ENCODE measurements at regions not wholly inside any gene's neighbourhood (a gene's known extent, or its start where the extent isn't known, plus 50 kb on each side); places are given as distances from the start of the nearest gene placed in this dataset.

DNA sequence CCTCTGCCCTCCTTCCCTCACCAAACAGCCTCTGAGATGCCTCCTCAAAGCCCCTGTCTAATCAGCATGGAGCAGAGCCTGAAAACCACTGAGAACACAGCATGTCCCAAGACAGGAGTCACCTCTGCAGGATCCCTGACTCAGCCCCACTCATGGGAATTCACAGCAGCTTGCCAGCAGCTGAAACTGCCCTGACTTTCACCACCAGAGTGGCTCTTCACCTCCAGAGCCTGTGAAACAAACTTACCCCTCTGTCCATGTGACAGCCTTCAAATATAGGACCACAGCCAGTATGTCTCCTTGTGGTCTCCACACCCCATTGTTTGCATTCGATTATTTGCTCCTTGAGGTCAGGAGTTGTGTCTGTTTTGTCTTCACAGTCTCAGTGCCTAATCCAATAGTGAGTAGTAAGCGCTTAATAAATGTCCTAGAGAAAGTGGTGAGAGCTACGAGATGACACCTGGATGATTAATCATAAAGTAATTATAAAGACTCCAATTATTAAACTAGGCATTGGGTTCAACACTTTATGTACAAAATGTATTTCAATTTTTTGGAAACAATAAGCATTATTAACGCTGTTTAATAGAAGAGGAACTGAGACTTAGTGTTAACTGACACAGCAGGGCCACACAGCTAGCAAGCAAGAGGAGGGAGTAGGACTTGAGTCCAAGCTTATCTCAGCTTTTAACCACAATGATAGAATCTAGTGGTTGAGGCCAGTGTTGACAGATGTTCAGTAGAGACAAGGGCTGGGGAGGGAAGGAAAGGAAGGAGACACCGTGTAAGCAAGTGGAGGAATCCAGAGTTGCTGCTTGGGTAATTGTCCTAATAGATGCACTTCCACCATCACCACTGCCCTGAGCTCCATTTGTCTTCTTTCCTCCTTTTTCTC, 358.7 kb upstream of the TNP1 start:
- TF ChIP-seq YY1 (IDR thresholded peaks at IDR 0.05; ENCODE audit: insufficient read depth, insufficient replicate concordance, low read depth, low read length) = no peak
- TF ChIP-seq, protein P1, sequence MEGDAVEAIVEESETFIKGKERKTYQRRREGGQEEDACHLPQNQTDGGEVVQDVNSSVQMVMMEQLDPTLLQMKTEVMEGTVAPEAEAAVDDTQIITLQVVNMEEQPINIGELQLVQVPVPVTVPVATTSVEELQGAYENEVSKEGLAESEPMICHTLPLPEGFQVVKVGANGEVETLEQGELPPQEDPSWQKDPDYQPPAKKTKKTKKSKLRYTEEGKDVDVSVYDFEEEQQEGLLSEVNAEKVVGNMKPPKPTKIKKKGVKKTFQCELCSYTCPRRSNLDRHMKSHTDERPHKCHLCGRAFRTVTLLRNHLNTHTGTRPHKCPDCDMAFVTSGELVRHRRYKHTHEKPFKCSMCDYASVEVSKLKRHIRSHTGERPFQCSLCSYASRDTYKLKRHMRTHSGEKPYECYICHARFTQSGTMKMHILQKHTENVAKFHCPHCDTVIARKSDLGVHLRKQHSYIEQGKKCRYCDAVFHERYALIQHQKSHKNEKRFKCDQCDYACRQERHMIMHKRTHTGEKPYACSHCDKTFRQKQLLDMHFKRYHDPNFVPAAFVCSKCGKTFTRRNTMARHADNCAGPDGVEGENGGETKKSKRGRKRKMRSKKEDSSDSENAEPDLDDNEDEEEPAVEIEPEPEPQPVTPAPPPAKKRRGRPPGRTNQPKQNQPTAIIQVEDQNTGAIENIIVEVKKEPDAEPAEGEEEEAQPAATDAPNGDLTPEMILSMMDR (CRISPR knock-in tag; IDR thresholded peaks at IDR 0.05) = no peak
- TF ChIP-seq MXD4 (CRISPR knock-in tag; IDR thresholded peaks at IDR 0.05) = no peak
- TF ChIP-seq POLR2AphosphoS5 (IDR thresholded peaks at IDR 0.05; ENCODE audit: low read depth, low read length) = no peak
- TF ChIP-seq MAFG (CRISPR knock-in tag; IDR thresholded peaks at IDR 0.05) = no peak
- TF ChIP-seq, protein P2, sequence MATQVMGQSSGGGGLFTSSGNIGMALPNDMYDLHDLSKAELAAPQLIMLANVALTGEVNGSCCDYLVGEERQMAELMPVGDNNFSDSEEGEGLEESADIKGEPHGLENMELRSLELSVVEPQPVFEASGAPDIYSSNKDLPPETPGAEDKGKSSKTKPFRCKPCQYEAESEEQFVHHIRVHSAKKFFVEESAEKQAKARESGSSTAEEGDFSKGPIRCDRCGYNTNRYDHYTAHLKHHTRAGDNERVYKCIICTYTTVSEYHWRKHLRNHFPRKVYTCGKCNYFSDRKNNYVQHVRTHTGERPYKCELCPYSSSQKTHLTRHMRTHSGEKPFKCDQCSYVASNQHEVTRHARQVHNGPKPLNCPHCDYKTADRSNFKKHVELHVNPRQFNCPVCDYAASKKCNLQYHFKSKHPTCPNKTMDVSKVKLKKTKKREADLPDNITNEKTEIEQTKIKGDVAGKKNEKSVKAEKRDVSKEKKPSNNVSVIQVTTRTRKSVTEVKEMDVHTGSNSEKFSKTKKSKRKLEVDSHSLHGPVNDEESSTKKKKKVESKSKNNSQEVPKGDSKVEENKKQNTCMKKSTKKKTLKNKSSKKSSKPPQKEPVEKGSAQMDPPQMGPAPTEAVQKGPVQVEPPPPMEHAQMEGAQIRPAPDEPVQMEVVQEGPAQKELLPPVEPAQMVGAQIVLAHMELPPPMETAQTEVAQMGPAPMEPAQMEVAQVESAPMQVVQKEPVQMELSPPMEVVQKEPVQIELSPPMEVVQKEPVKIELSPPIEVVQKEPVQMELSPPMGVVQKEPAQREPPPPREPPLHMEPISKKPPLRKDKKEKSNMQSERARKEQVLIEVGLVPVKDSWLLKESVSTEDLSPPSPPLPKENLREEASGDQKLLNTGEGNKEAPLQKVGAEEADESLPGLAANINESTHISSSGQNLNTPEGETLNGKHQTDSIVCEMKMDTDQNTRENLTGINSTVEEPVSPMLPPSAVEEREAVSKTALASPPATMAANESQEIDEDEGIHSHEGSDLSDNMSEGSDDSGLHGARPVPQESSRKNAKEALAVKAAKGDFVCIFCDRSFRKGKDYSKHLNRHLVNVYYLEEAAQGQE (IDR thresholded peaks at IDR 0.05; ENCODE audit: borderline replicate concordance in 1 of 2, low read depth in 1 of 2, low read length in 2 of 2) = no peak
- TF ChIP-seq MYNN (CRISPR knock-in tag; IDR thresholded peaks at IDR 0.05; ENCODE audit: low read depth) = no peak
- TF ChIP-seq ZNF83 (CRISPR knock-in tag; IDR thresholded peaks at IDR 0.05; ENCODE audit: borderline replicate concordance) = no peak
